Spleen (tissue), 11 donors: ENCODE measurements at regions not wholly inside any gene's neighbourhood (a gene's known extent, or its start where the extent isn't known, plus 50 kb on each side); places are given as distances from the start of the nearest gene placed in this dataset.

Experiments
- DNase-seq: peaks from one replicate; pipeline ENCODE4 v3.0.0-alpha.2; 2020
- H3K27ac ChIP-seq, 8 donors: fragments of 200-600 bp; sonication (generic) in 7 of 8; 1 replicate in 4 of 8; 2 replicates in 4 of 8; pipeline versions ENCODE4 v1.5.0 to v1.8.0; 2016 to 2021; ENCODE audit warnings: inconsistent platforms in 4 of 8, mild to moderate bottlenecking in 4 of 8, moderate library complexity in 1 of 8
- H3K27me3 ChIP-seq, 7 donors: fragments of 200-600 bp; sonication (generic) in 6 of 7; replicated peaks in 1 of 7; 1 replicate in 4 of 7; 2 replicates in 3 of 7; pipeline versions ENCODE4 v1.5.0 to v1.8.0; 2016 to 2021; ENCODE audit warnings: inconsistent platforms in 3 of 7, mild to moderate bottlenecking in 1 of 7
- H3K36me3 ChIP-seq, 6 donors: fragments of 200-600 bp; sonication (generic) in 5 of 6; 1 replicate in 4 of 6; 2 replicates in 2 of 6; pipeline versions ENCODE4 v1.5.0 to v1.8.0; 2016 to 2021; ENCODE audit warnings: inconsistent platforms in 2 of 6
- H3K4me1 ChIP-seq, 6 donors: fragments of 200-600 bp; sonication (generic) in 5 of 6; 1 replicate in 3 of 6; 2 replicates in 3 of 6; pipeline versions ENCODE4 v1.5.0 to v1.8.0; 2016 to 2021; ENCODE audit warnings: inconsistent platforms in 3 of 6
- H3K4me3 ChIP-seq, 8 donors: fragments of 200-600 bp; sonication (generic) in 7 of 8; 1 replicate in 4 of 8; 2 replicates in 4 of 8; pipeline versions ENCODE4 v1.5.0 to v1.8.0; 2016 to 2021; ENCODE audit warnings: inconsistent platforms in 4 of 8, mild to moderate bottlenecking in 4 of 8, moderate library complexity in 2 of 8
- H3K9me3 ChIP-seq, 8 donors: fragments of 200-600 bp; sonication (generic) in 7 of 8; 1 replicate in 4 of 8; 2 replicates in 4 of 8; pipeline versions ENCODE4 v1.5.0 to v1.8.0; 2016 to 2021; ENCODE audit warnings: inconsistent platforms in 4 of 8
- POLR2A ChIP-seq, 3 donors: fragments of 450-650 bp; IDR thresholded peaks; one replicate each; pipeline ENCODE4 v1.5.1; 2017; ENCODE audit warnings: antibody characterized with exemption in 3 of 3, mild to moderate bottlenecking in 1 of 3
- POLR2AphosphoS5 ChIP-seq, 3 donors: sonication (generic); formaldehyde crosslinking; IDR thresholded peaks; one replicate each; pipeline ENCODE4 v1.5.1; 2017; ENCODE audit warnings: antibody characterized with exemption in 3 of 3
- WGBS, 5 donors: extraction: QIAGEN DNeasy Blood & Tissue Kit in 3 of 5; methylation state at CpG; one replicate each; pipeline versions ENCODE4 v1.1.5 to v1.1.7; 2013 to 2018; 5-methylcytosine and 5-hydroxymethylcytosine counted together
- intact Hi-C: fragments of 100-400 bp; cut with DNase I; formaldehyde crosslinking; loops from one replicate; pipeline ENCODE4 v1.15.0; 2023; ENCODE audit warnings: low total_unique reads
- TF ChIP-seq, protein P1 (sequence below), 11 experiments: fragments of 200-600 bp in 7 of 11; fragments of 450-650 bp in 4 of 11; sonication (generic) in 4 of 11; IDR thresholded peaks in 8 of 11; conservative IDR thresholded peaks in 3 of 11; 1 replicate in 7 of 11; 2 replicates in 4 of 11; pipeline versions ENCODE4 v1.4.0 to v1.8.0; 2016 to 2021; ENCODE audit warnings: antibody characterized with exemption in 11 of 11, inconsistent platforms in 4 of 11, mild to moderate bottlenecking in 1 of 11
- donor health status: healthy with polysubstance abuse.
- donor health status: DM: no; HTN: no; CAD: no; lungs with moderate emphysema.
- donor health status: DM: no; HTN: no; CAD: no.
- donor health status: Bipolar disorder and iron deficiency.
- donor health status: healthy.
- donor health status: DM: no; HTN: no; CAD: no.
- donor health status: DM: yes; HTN: yes; CAD: no.

DNA sequence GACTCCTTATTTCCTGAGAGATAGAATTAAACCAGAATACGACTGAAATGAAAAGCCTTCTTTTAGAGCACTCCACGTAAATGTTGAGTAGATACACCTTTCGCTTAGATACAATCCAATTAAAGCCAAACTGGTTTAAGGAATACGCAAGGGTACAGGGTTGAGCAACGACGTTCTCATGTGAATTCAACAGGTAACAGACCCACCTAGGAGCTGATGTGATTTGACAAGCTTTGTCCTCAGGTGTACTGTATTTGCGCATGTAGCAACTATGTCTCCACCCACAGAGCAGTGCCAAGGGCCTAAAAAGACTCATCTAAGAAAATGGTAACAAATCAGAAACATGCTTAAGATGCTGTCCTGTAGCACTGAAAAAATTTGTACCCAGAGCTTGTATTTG, 139.6 kb downstream of the GATA3 start:
- 92 to 97% (median 93%) methylated on average over 7 of the region's 7 CpGs for WGBS, 5 donors
- no peaks in the 10 kb centered on the region for H3K36me3 ChIP-seq
- intact Hi-C loops = no loop called here
- peaks cover 0 to 9% (median 0%) of the 10 kb centered on the region in 7 donors for H3K27me3 ChIP-seq
- H3K9me3 ChIP-seq = no peaks in the 10 kb centered on the region
- TF ChIP-seq, protein P1, sequence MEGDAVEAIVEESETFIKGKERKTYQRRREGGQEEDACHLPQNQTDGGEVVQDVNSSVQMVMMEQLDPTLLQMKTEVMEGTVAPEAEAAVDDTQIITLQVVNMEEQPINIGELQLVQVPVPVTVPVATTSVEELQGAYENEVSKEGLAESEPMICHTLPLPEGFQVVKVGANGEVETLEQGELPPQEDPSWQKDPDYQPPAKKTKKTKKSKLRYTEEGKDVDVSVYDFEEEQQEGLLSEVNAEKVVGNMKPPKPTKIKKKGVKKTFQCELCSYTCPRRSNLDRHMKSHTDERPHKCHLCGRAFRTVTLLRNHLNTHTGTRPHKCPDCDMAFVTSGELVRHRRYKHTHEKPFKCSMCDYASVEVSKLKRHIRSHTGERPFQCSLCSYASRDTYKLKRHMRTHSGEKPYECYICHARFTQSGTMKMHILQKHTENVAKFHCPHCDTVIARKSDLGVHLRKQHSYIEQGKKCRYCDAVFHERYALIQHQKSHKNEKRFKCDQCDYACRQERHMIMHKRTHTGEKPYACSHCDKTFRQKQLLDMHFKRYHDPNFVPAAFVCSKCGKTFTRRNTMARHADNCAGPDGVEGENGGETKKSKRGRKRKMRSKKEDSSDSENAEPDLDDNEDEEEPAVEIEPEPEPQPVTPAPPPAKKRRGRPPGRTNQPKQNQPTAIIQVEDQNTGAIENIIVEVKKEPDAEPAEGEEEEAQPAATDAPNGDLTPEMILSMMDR (IDR thresholded peaks at IDR 0.05 in 8 of 11, conservative IDR thresholded peaks at IDR 0.05 in 3 of 11) = no peak
- no peak for TF ChIP-seq POLR2A (IDR thresholded peaks at IDR 0.05)
- no peak for TF ChIP-seq POLR2AphosphoS5 (IDR thresholded peaks at IDR 0.05)
- no peaks in the 10 kb centered on the region for H3K4me1 ChIP-seq
- H3K27ac ChIP-seq = no peak overlapping the region
- no peak for DNase-seq
- H3K4me3 ChIP-seq = no peak overlapping the region

DNA sequence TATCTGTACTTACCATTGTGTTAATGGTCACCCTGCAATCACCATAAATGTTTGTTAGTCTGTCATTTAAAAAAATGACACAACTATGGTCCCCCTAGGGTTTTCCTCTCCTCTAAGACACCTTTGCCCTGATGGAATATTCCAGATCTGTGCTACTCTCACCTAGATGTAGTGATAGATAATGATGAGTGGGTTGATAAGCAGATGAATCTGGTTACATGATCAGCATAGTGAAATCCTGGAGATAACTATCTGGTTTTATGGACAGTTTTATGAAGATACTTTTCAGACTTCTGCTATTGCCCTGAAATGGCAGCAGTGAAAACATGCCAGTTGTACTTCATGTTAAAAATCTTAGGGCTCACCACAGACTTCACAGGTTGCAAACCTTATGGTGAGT, 152.4 kb downstream of the GATA3 start:
- Histone ChIP-seq H3K4me1 (no peaks in the 10 kb centered on the region), H3K36me3 (no peaks in the 10 kb centered on the region), H3K27me3 (no peaks in the 10 kb centered on the region), H3K9me3 (no peaks in the 10 kb centered on the region), H3K4me3 (no peak overlapping the region), H3K27ac (no peak overlapping the region)
- no peak for DNase-seq
- intact Hi-C loops = no loop called here
- TF ChIP-seq, protein P1 (IDR thresholded peaks at IDR 0.05 in 8 of 11, conservative IDR thresholded peaks at IDR 0.05 in 3 of 11) = no peak
- TF ChIP-seq POLR2A (IDR thresholded peaks at IDR 0.05) (no peak), POLR2AphosphoS5 (IDR thresholded peaks at IDR 0.05) (no peak)

DNA sequence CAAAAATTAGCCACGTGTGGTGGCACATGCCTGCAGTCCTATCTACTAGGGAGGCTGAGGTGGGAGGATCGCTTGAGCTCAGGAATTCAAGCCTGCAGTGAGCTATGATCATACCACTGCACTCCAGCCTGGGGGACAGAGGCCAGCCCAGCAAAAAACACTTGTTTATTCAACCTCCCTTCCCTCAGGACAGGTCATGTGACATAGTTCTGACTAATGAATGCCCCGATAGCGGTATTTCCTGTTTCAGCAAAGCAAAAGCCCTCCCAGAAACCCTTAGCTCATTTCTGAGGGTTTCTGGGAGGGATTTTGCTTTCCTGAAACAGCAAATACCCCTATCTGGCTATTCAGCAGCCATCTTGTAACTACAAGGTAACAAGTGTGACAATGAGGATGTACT, 157.1 kb downstream of the GATA3 start:
- H3K27ac ChIP-seq = no peak overlapping the region
- no peaks in the 10 kb centered on the region for H3K36me3 ChIP-seq
- DNase-seq = no peak
- 81 to 93% (median 91%) methylated on average over 4 of the region's 4 CpGs for WGBS, 5 donors
- no peaks in the 10 kb centered on the region for H3K27me3 ChIP-seq
- H3K4me1 ChIP-seq = no peaks in the 10 kb centered on the region
- no peak overlapping the region for H3K4me3 ChIP-seq
- TF ChIP-seq, protein P1 (IDR thresholded peaks at IDR 0.05 in 8 of 11, conservative IDR thresholded peaks at IDR 0.05 in 3 of 11) = no peak
- TF ChIP-seq POLR2A (IDR thresholded peaks at IDR 0.05) (no peak), POLR2AphosphoS5 (IDR thresholded peaks at IDR 0.05) (no peak)
- no peaks in the 10 kb centered on the region for H3K9me3 ChIP-seq
- intact Hi-C loops = no loop called here

DNA sequence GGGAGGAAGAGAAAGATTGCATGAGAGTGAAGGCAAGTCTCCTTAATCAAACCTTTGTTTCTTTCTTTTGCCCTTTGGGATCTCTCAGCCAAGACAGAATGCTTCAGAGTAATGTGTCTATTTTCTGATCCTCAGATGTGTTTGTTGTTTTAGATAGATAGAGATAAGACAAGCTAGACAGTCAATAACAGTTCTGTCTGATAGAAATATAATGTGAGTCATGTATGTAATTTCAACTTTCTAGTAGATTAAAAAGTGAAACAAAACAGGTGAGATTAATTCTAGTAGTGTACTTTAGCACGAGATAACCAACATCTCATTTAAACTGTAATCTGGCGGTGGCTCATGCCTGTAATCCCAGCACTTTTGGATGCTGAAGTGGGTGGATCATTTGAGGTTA, 159.2 kb downstream of the GATA3 start:
- WGBS, 5 donors = 82 to 91% (median 86%) methylated on average over 2 of the region's 2 CpGs
- Histone ChIP-seq H3K4me3 (no peak overlapping the region), H3K36me3 (no peaks in the 10 kb centered on the region), H3K27me3 (no peaks in the 10 kb centered on the region), H3K9me3 (peaks cover 0 to 6% (median 3%) of the 10 kb centered on the region in 8 donors), H3K27ac (no peak overlapping the region), H3K4me1 (no peaks in the 10 kb centered on the region)
- DNase-seq = no peak
- intact Hi-C loops = no loop called here
- TF ChIP-seq, protein P1 (IDR thresholded peaks at IDR 0.05 in 8 of 11, conservative IDR thresholded peaks at IDR 0.05 in 3 of 11) = no peak
- no peak for TF ChIP-seq POLR2AphosphoS5 (IDR thresholded peaks at IDR 0.05)
- no peak for TF ChIP-seq POLR2A (IDR thresholded peaks at IDR 0.05)
